Keratinocyte (primary cell): ENCODE measurements at regions not wholly inside any gene's neighbourhood (a gene's known extent, or its start where the extent isn't known, plus 50 kb on each side); places are given as distances from the start of the nearest gene placed in this dataset.

Experiments
- DNase-seq: peaks from one replicate; pipeline ENCODE4 v3.0.0-alpha.2; 2011; ENCODE audit warnings: low read depth, missing footprints, low spot score
- FAIRE-seq: peaks from 2 replicates; lab custom pipeline; 2011; peaks lifted over from hg19 to GRCh38; lab: Jason Lieb, UNC
- H2AFZ ChIP-seq: 2 replicates; pipeline ENCODE4 v1.6.0; 2012; ENCODE audit warnings: low read length, control low read depth, inconsistent platforms; ENCODE audit not compliant: control insufficient read depth
- H3K27ac ChIP-seq: 2 replicates; pipeline ENCODE4 v1.5.1; 2011; ENCODE audit warnings: low read length; ENCODE audit not compliant: control insufficient read depth, insufficient read depth
- H3K27me3 ChIP-seq: 3 replicates; pipeline ENCODE4 v1.6.0; 2011; ENCODE audit warnings: low read length; ENCODE audit not compliant: control insufficient read depth, insufficient read depth; ENCODE audit errors: extremely low read depth
- H3K36me3 ChIP-seq, 2 experiments: 2 replicates in 1 of 2; 3 replicates in 1 of 2; pipeline ENCODE4 v1.5.1; 2011; ENCODE audit warnings: low read length in 2 of 2, mild to moderate bottlenecking in 1 of 2; ENCODE audit not compliant: control insufficient read depth in 2 of 2, insufficient read depth in 2 of 2; ENCODE audit errors: extremely low read depth in 1 of 2
- H3K4me1 ChIP-seq: 3 replicates; pipeline ENCODE4 v1.5.1; 2011; ENCODE audit warnings: low read length; ENCODE audit not compliant: control insufficient read depth, insufficient read depth; ENCODE audit errors: extremely low read depth
- H3K4me2 ChIP-seq: 3 replicates; pipeline ENCODE4 v1.6.0; 2011; ENCODE audit warnings: low read depth, low read length; ENCODE audit not compliant: control insufficient read depth, insufficient read depth; ENCODE audit errors: extremely low read depth
- H3K4me3 ChIP-seq, 3 experiments: fragments of 200-600 bp in 1 of 3; sonication (generic) in 1 of 3; 2 replicates in 2 of 3; 3 replicates in 1 of 3; pipeline ENCODE4 v1.5.1; 2011 to 2016; ENCODE audit warnings: low read length in 3 of 3, mild to moderate bottlenecking in 3 of 3, control low read depth in 2 of 3, inconsistent platforms in 1 of 3, low read depth in 1 of 3, mixed read lengths in 1 of 3, mixed run types in 1 of 3, moderate library complexity in 1 of 3; ENCODE audit not compliant: control insufficient read depth in 2 of 3, insufficient read depth in 2 of 3; ENCODE audit errors: extremely low read depth in 1 of 3
- H3K79me2 ChIP-seq: 2 replicates; pipeline ENCODE4 v1.6.0; 2012; ENCODE audit warnings: low read length; ENCODE audit not compliant: control insufficient read depth, insufficient read depth
- H3K9ac ChIP-seq: 3 replicates; pipeline ENCODE4 v1.6.0; 2011; ENCODE audit warnings: low read length; ENCODE audit not compliant: control insufficient read depth, insufficient read depth; ENCODE audit errors: extremely low read depth
- H3K9me1 ChIP-seq: 3 replicates; pipeline ENCODE4 v1.6.0; 2011; ENCODE audit warnings: low read length; ENCODE audit not compliant: control insufficient read depth, insufficient read depth; ENCODE audit errors: extremely low read depth
- H3K9me3 ChIP-seq: 2 replicates; pipeline ENCODE4 v1.5.1; 2012; ENCODE audit warnings: low read depth, low read length; ENCODE audit not compliant: control insufficient read depth
- H4K20me1 ChIP-seq: 3 replicates; pipeline ENCODE4 v1.6.0; 2011; ENCODE audit warnings: low read length; ENCODE audit not compliant: control insufficient read depth, insufficient read depth; ENCODE audit errors: extremely low read depth
- CTCF ChIP-seq, 3 experiments: IDR thresholded peaks in 1 of 3; conservative IDR thresholded peaks in 1 of 3; optimal IDR thresholded peaks in 1 of 3; 2 replicates in 2 of 3; 3 replicates in 1 of 3; pipeline versions ENCODE3 to v1.5.1; 2011; ENCODE audit warnings: low read length in 3 of 3, mild to moderate bottlenecking in 3 of 3, moderate library complexity in 2 of 3, control low read depth in 1 of 3, inconsistent platforms in 1 of 3; ENCODE audit not compliant: insufficient read depth in 2 of 3; ENCODE audit errors: extremely low read depth in 1 of 3
- EZH2 ChIP-seq: IDR thresholded peaks from one replicate; pipeline ENCODE4 v1.6.1; 2012; ENCODE audit warnings: inconsistent platforms, mild to moderate bottlenecking, low read length, moderate library complexity
- dilution Hi-C: fragments of 300-500 bp; cut with MboI; formaldehyde crosslinking; loops from one replicate; pipeline ENCODE4 v1.7.0; 2020; ENCODE audit warnings: low sequenced_read_pairs; ENCODE audit not compliant: extremely low pct_ligation_motif_present

GRCh38 chr21:35624901-35625300 lies 435.4 kb downstream of the SETD4 start:
- no peak overlapping the region for H2AFZ ChIP-seq
- H3K9me1 ChIP-seq = no peaks in the 10 kb centered on the region
- FAIRE-seq (no peak), DNase-seq (no peak)
- H3K79me2 ChIP-seq = no peaks in the 10 kb centered on the region
- H3K36me3 ChIP-seq = no peaks in the 10 kb centered on the region
- H4K20me1 ChIP-seq = no peaks in the 10 kb centered on the region
- no peaks in the 10 kb centered on the region for H3K4me1 ChIP-seq
- H3K4me3 ChIP-seq = no peak overlapping the region
- H3K9me3 ChIP-seq = no peaks in the 10 kb centered on the region
- no peaks in the 10 kb centered on the region for H3K27me3 ChIP-seq
- dilution Hi-C loops = no loop called here
- no peak overlapping the region for H3K4me2 ChIP-seq
- no peak for TF ChIP-seq CTCF (optimal IDR thresholded peaks at IDR 0.05 in 1 of 3, IDR thresholded peaks at IDR 0.05 in 1 of 3, conservative IDR thresholded peaks at IDR 0.05 in 1 of 3; ENCODE audit: extremely low read depth in 1 of 3, insufficient read depth in 2 of 3, low read length in 3 of 3)
- no peak for TF ChIP-seq EZH2
- no peak overlapping the region for H3K27ac ChIP-seq
- no peak overlapping the region for H3K9ac ChIP-seq

- no peak overlapping the region for H3K4me3 ChIP-seq
- no peaks in the 10 kb centered on the region for H3K9me3 ChIP-seq
- no peak for DNase-seq
- no peak overlapping the region for H3K4me2 ChIP-seq
- no peaks in the 10 kb centered on the region for H4K20me1 ChIP-seq
- H3K36me3 ChIP-seq = no peaks in the 10 kb centered on the region
- H3K9me1 ChIP-seq = no peaks in the 10 kb centered on the region
- H3K4me1 ChIP-seq = peaks cover 12% of the 10 kb centered on the region
- no peak overlapping the region for H3K9ac ChIP-seq
- no peaks in the 10 kb centered on the region for H3K79me2 ChIP-seq
- no peak overlapping the region for H2AFZ ChIP-seq
- no peak for FAIRE-seq
- no peaks in the 10 kb centered on the region for H3K27me3 ChIP-seq
- dilution Hi-C loops = no loop called here
- TF ChIP-seq CTCF (optimal IDR thresholded peaks at IDR 0.05 in 1 of 3, IDR thresholded peaks at IDR 0.05 in 1 of 3, conservative IDR thresholded peaks at IDR 0.05 in 1 of 3; ENCODE audit: extremely low read depth in 1 of 3, insufficient read depth in 2 of 3, low read length in 3 of 3) = no peak
- TF ChIP-seq EZH2 = no peak
- no peak overlapping the region for H3K27ac ChIP-seq
Observed at GRCh38 chr21:35622612-35623011, 437.7 kb downstream of the SETD4 start.
